H1 (cell line): ENCODE measurements at regions not wholly inside any gene's neighbourhood (a gene's known extent, or its start where the extent isn't known, plus 50 kb on each side); places are given as distances from the start of the nearest gene placed in this dataset.
A peak's percentile ranks its signal among the peaks of the same experiment; 100 is the strongest.

Source experiments
- CTCF ChIA-PET: fragments of 300-600 bp; sonication (Branson Sonifier 250); formaldehyde crosslinking; loops from one replicate; lab custom pipeline; 2021; ENCODE audit not compliant: partially characterized antibody; lab: Charles Lee
- POLR2A ChIA-PET: fragments of 300-600 bp; sonication (Branson Sonifier 250); formaldehyde crosslinking; loops from one replicate; lab custom pipeline; 2021; ENCODE audit warnings: inconsistent platforms; ENCODE audit not compliant: partially characterized antibody; lab: Charles Lee
- DNase-seq, 2 experiments: peaks; one replicate each; pipeline versions ENCODE4 v3.0.0 to v3.0.0-alpha.2; 2010 to 2022; ENCODE audit warnings: low spot score in 2 of 2, low read depth in 1 of 2, mixed read lengths in 1 of 2
- FAIRE-seq: peaks from 2 replicates; lab custom pipeline; 2011; peaks lifted over from hg19 to GRCh38; lab: Jason Lieb, UNC
- H2AFZ ChIP-seq: 2 replicates; pipeline ENCODE4 v1.8.1; 2012; ENCODE audit warnings: low read length, inconsistent platforms
- H2AK5ac ChIP-seq: 2 replicates; pipeline ENCODE4 v1.6.1; 2013; ENCODE audit warnings: low read depth, low read length
- H2BK120ac ChIP-seq: replicated peaks from 2 replicates; pipeline ENCODE3; 2013; ENCODE audit warnings: low read depth, low read length, inconsistent platforms
- H2BK12ac ChIP-seq: 2 replicates; pipeline ENCODE4 v1.6.1; 2013; ENCODE audit warnings: low read depth, low read length
- H2BK15ac ChIP-seq: 2 replicates; pipeline ENCODE4 v1.6.1; 2013; ENCODE audit warnings: low read length
- H2BK20ac ChIP-seq: 2 replicates; pipeline ENCODE4 v1.6.1; 2013; ENCODE audit warnings: low read length
- H2BK5ac ChIP-seq: 2 replicates; pipeline ENCODE4 v1.6.1; 2013; ENCODE audit warnings: low read depth, low read length
- H3K14ac ChIP-seq: 2 replicates; pipeline ENCODE4 v1.6.1; 2013; ENCODE audit warnings: inconsistent platforms; ENCODE audit not compliant: insufficient read length
- H3K18ac ChIP-seq: 2 replicates; pipeline ENCODE4 v1.6.1; 2013; ENCODE audit warnings: low read length; ENCODE audit errors: extremely low read depth
- H3K23ac ChIP-seq: 2 replicates; pipeline ENCODE4 v1.6.1; 2013; ENCODE audit warnings: inconsistent platforms; ENCODE audit not compliant: insufficient read length
- H3K23me2 ChIP-seq: 2 replicates; pipeline ENCODE4 v1.6.1; 2013; ENCODE audit warnings: low read depth, low read length
- H3K27ac ChIP-seq: 2 replicates; pipeline ENCODE4 v1.6.1; 2011; ENCODE audit warnings: low read depth, low read length, inconsistent platforms
- H3K27me3 ChIP-seq, 4 experiments: replicated peaks in 1 of 4; 1 replicate in 1 of 4; 2 replicates in 3 of 4; pipeline versions ENCODE4 v1.6.1 to v1.8.1; 2011 to 2013; ENCODE audit warnings: low read length in 3 of 4, mild to moderate bottlenecking in 3 of 4, inconsistent platforms in 2 of 4, mixed read lengths in 2 of 4, moderate library complexity in 1 of 4; ENCODE audit not compliant: control insufficient read depth in 3 of 4, insufficient read depth in 3 of 4; ENCODE audit errors: extremely low read depth in 1 of 4
- H3K36me3 ChIP-seq, 4 experiments: 2 replicates each; pipeline versions ENCODE4 v1.6.1 to v1.8.1; 2011 to 2013; ENCODE audit warnings: mild to moderate bottlenecking in 4 of 4, low read length in 3 of 4, moderate library complexity in 2 of 4, control low read depth in 1 of 4, inconsistent platforms in 1 of 4; ENCODE audit not compliant: insufficient read depth in 4 of 4, control insufficient read depth in 2 of 4
- H3K4ac ChIP-seq: replicated peaks from 2 replicates; pipeline ENCODE3; 2013; ENCODE audit warnings: low read length, low read depth, mixed read lengths, inconsistent platforms; ENCODE audit not compliant: insufficient read length
- H3K4me1 ChIP-seq, 4 experiments: replicated peaks in 1 of 4; 1 replicate in 1 of 4; 2 replicates in 3 of 4; pipeline versions ENCODE4 v1.6.1 to v1.8.1; 2011 to 2013; ENCODE audit warnings: low read length in 3 of 4, inconsistent platforms in 2 of 4, mixed read lengths in 1 of 4; ENCODE audit not compliant: insufficient read depth in 4 of 4, control insufficient read depth in 3 of 4
- H3K4me2 ChIP-seq, 2 experiments: 2 replicates each; pipeline versions ENCODE4 v1.6.1 to v1.8.1; 2011 to 2013; ENCODE audit warnings: low read depth in 2 of 2, low read length in 2 of 2, control low read depth in 1 of 2, inconsistent platforms in 1 of 2, mild to moderate bottlenecking in 1 of 2; ENCODE audit not compliant: insufficient read depth in 1 of 2
- H3K4me3 ChIP-seq, 4 experiments: fragments of 200-600, 300-600 bp in 1 of 4; sonication (generic), shearing (Covaris generic), sonication (Bioruptor Twin) in 1 of 4; 2 replicates each; pipeline versions ENCODE4 v1.5.1 to v1.8.1; 2011 to 2016; ENCODE audit warnings: low read length in 4 of 4, low read depth in 3 of 4, control low read depth in 2 of 4, inconsistent platforms in 2 of 4, mild to moderate bottlenecking in 2 of 4, mixed read lengths in 1 of 4, moderate library complexity in 1 of 4; ENCODE audit not compliant: insufficient read depth in 2 of 4; ENCODE audit errors: extremely low read depth in 1 of 4
- H3K56ac ChIP-seq: replicated peaks from 2 replicates; pipeline ENCODE3; 2013; ENCODE audit warnings: low read depth, mild to moderate bottlenecking, mixed read lengths, low read length, inconsistent platforms; ENCODE audit not compliant: insufficient read length
- H3K79me1 ChIP-seq: 2 replicates; pipeline ENCODE4 v1.6.1; 2013; ENCODE audit warnings: low read depth, low read length, control low read depth
- H3K79me2 ChIP-seq, 2 experiments: 2 replicates each; pipeline versions ENCODE4 v1.6.1 to v1.8.1; 2012 to 2013; ENCODE audit warnings: low read length in 2 of 2, mild to moderate bottlenecking in 2 of 2, inconsistent platforms in 1 of 2; ENCODE audit not compliant: insufficient read depth in 2 of 2, control insufficient read depth in 1 of 2
- H3K9ac ChIP-seq, 4 experiments: replicated peaks in 1 of 4; 1 replicate in 1 of 4; 2 replicates in 3 of 4; pipeline versions ENCODE4 v1.6.1 to v1.8.1; 2011 to 2013; ENCODE audit warnings: low read depth in 3 of 4, low read length in 3 of 4, control low read depth in 2 of 4, mild to moderate bottlenecking in 2 of 4, moderate library complexity in 2 of 4, inconsistent platforms in 1 of 4; ENCODE audit errors: extremely low read depth in 1 of 4
- H3K9me3 ChIP-seq, 2 experiments: 2 replicates each; pipeline versions ENCODE4 v1.6.1 to v1.8.1; 2012 to 2013; ENCODE audit warnings: mild to moderate bottlenecking in 2 of 2, moderate library complexity in 2 of 2, control low read depth in 1 of 2, inconsistent platforms in 1 of 2, low read depth in 1 of 2, low read length in 1 of 2, mixed read lengths in 1 of 2; ENCODE audit not compliant: insufficient read depth in 2 of 2
- H4K20me1 ChIP-seq, 2 experiments: replicated peaks in 1 of 2; 2 replicates each; pipeline versions ENCODE3 to v1.8.1; 2011 to 2013; ENCODE audit warnings: inconsistent platforms in 2 of 2, low read length in 2 of 2, mild to moderate bottlenecking in 1 of 2; ENCODE audit not compliant: insufficient read depth in 2 of 2, control insufficient read depth in 1 of 2
- H4K5ac ChIP-seq: 2 replicates; pipeline ENCODE4 v1.6.1; 2013; ENCODE audit warnings: low read length, low read depth, mixed read lengths, inconsistent platforms; ENCODE audit not compliant: insufficient read length
- H4K8ac ChIP-seq: 2 replicates; pipeline ENCODE4 v1.8.0; 2013; ENCODE audit warnings: mild to moderate bottlenecking, moderate library complexity, low read length, inconsistent platforms; ENCODE audit not compliant: insufficient read depth; ENCODE audit errors: extremely low read depth
- H4K91ac ChIP-seq: replicated peaks from 2 replicates; pipeline ENCODE3; 2013; ENCODE audit warnings: low read length, mixed read lengths, inconsistent platforms; ENCODE audit not compliant: insufficient read length
- EZH2 ChIP-seq: fragments of 200-600 bp; sonication (generic); IDR thresholded peaks from 2 replicates; pipeline ENCODE4 v1.7.1; 2012; ENCODE audit warnings: low read depth, mild to moderate bottlenecking, moderate library complexity, low read length, inconsistent platforms; ENCODE audit not compliant: severe bottlenecking
- WGBS, 2 experiments: shearing (Covaris generic) in 1 of 2; methylation state at CpG; one replicate each; pipeline versions ENCODE4 v1.1.6 to v1.1.7; 2013 to 2015; ENCODE audit warnings: low lambda C conversion rate in 2 of 2, mixed read lengths in 2 of 2, inconsistent platforms in 1 of 2, low coverage in 1 of 2, missing lambda C conversion rate in 1 of 2; ENCODE audit not compliant: insufficient replicate concordance in 2 of 2, insufficient coverage in 1 of 2, insufficient read length in 1 of 2; ENCODE audit errors: extremely low coverage in 1 of 2, missing lambda C conversion rate in 1 of 2; 5-methylcytosine and 5-hydroxymethylcytosine counted together

- Histone ChIP-seq H3K23ac (no peak overlapping the region), H3K23me2 (no peaks in the 10 kb centered on the region), H3K79me2 (no peaks in the 10 kb centered on the region), H4K20me1 (no peaks in the 10 kb centered on the region), H3K14ac (no peak overlapping the region), H2BK15ac (no peak overlapping the region), H2BK120ac (no peak overlapping the region), H3K79me1 (no peaks in the 10 kb centered on the region), H2BK5ac (no peak overlapping the region), H3K4me2 (no peak overlapping the region), H3K4me3 (no peak overlapping the region), H3K4me1 (peaks cover 0 to 7% (median 3%) of the 10 kb centered on the region in 4 experiments; a peak in 4 of 7 replicates), H2BK12ac (no peak overlapping the region), H3K36me3 (no peaks in the 10 kb centered on the region), H3K18ac (no peak overlapping the region), H3K9me3 (no peaks in the 10 kb centered on the region), H2AFZ (no peak overlapping the region), H3K56ac (no peak overlapping the region), H4K5ac (no peak overlapping the region), H2AK5ac (no peak overlapping the region), H4K8ac (no peak overlapping the region), H3K27me3 (no peaks in the 10 kb centered on the region), H3K9ac (no peak overlapping the region), H3K27ac (no peak overlapping the region), H3K4ac (no peak overlapping the region), H2BK20ac (no peak overlapping the region), H4K91ac (peak overlapping the region; percentile 41)
- DNase-seq: no peak
- WGBS, 2 experiments: 92% methylated on average over 3 of the region's 3 CpGs; no CpG with 5 or more reads in 1 of the 2 experiments
- ChIA-PET POLR2A (no interaction called here), CTCF (interaction anchor here (0.6 kb wide), 1 partner anchor 1752 kb away, joined by 3 read pairs; no protein-coding TSS in a partner anchor)
- FAIRE-seq: no peak
- TF ChIP-seq EZH2: no peak
These were observed 1583.2 kb upstream of the WWC1 start for GRCh38 chr5:166708291-166708690.
